ENCODE measurements at regions not wholly inside any gene's neighbourhood (a gene's known extent, or its start where the extent isn't known, plus 50 kb on each side); places are given as distances from the start of the nearest gene placed in this dataset.

- no peaks in the 10 kb centered on the region for H3K36me3 ChIP-seq (ENCODE audit: control insufficient read depth in 2 of 2, insufficient read depth in 2 of 2, low read length in 1 of 2)
- H3K27ac ChIP-seq (ENCODE audit: low read depth in 1 of 2, low read length in 1 of 2): no peak overlapping the region
- no peaks in the 10 kb centered on the region for H3K4me1 ChIP-seq (ENCODE audit: control insufficient read depth in 2 of 2, insufficient read depth in 2 of 2, low read length in 2 of 2)
- H3K4me3 ChIP-seq (ENCODE audit: low read length in 2 of 2): no peak overlapping the region
- DNase-seq (ENCODE audit: low read depth in 6 of 9, low spot score in 9 of 9): no peak
- H3K27me3 ChIP-seq (ENCODE audit: control insufficient read depth in 2 of 2, insufficient read depth in 1 of 2, low read length in 1 of 2): no peaks in the 10 kb centered on the region
- WGBS: 81% methylated on average over 2 of the region's 2 CpGs
- peaks cover 0 to 6% of the 10 kb centered on the region in 2 donors for H3K9me3 ChIP-seq (ENCODE audit: control insufficient read depth in 2 of 2, insufficient read depth in 1 of 2, low read length in 1 of 2)
Measured at GRCh38 chr6:141664744-141665143, 468.0 kb upstream of the GJE1 start.

DNA sequence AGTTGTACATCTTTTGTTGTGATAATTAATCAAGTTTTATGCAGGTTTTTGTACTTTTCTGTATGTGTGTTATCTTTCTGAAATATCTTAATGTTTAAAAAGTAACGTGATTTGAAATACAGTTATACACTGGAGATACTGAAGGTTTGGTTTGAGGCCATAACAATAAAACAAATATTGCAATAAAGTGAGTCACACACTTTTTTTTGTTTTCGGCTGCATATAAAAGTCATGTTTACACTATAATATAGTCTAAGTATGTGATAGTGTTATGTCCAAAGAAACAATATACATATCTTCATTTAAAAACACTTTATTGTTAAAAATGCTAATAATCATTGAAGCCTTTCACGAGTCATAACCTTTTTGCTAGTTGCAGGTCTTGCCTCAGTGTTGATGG is 473.1 kb upstream of the GJE1 start:
- no peaks in the 10 kb centered on the region for H3K9me3 ChIP-seq (ENCODE audit: control insufficient read depth in 2 of 2, insufficient read depth in 1 of 2, low read length in 1 of 2)
- no peak overlapping the region for H3K4me3 ChIP-seq (ENCODE audit: low read length in 2 of 2)
- no peak for DNase-seq (ENCODE audit: low read depth in 6 of 9, low spot score in 9 of 9)
- H3K4me1 ChIP-seq (ENCODE audit: control insufficient read depth in 2 of 2, insufficient read depth in 2 of 2, low read length in 2 of 2): no peaks in the 10 kb centered on the region
- no peaks in the 10 kb centered on the region for H3K27me3 ChIP-seq (ENCODE audit: control insufficient read depth in 2 of 2, insufficient read depth in 1 of 2, low read length in 1 of 2)
- no peak overlapping the region for H3K27ac ChIP-seq (ENCODE audit: low read depth in 1 of 2, low read length in 1 of 2)
- no peaks in the 10 kb centered on the region for H3K36me3 ChIP-seq (ENCODE audit: control insufficient read depth in 2 of 2, insufficient read depth in 2 of 2, low read length in 1 of 2)
- WGBS: 94% methylated on average over 3 of the region's 3 CpGs

GRCh38 chr6:141658696-141659095 is 474.0 kb upstream of the GJE1 start:
- Histone ChIP-seq H3K4me3 (ENCODE audit: low read length in 2 of 2) (no peak overlapping the region), H3K27ac (ENCODE audit: low read depth in 1 of 2, low read length in 1 of 2) (no peak overlapping the region), H3K4me1 (ENCODE audit: control insufficient read depth in 2 of 2, insufficient read depth in 2 of 2, low read length in 2 of 2) (no peaks in the 10 kb centered on the region), H3K9me3 (ENCODE audit: control insufficient read depth in 2 of 2, insufficient read depth in 1 of 2, low read length in 1 of 2) (no peaks in the 10 kb centered on the region), H3K27me3 (ENCODE audit: control insufficient read depth in 2 of 2, insufficient read depth in 1 of 2, low read length in 1 of 2) (no peaks in the 10 kb centered on the region), H3K36me3 (ENCODE audit: control insufficient read depth in 2 of 2, insufficient read depth in 2 of 2, low read length in 1 of 2) (no peaks in the 10 kb centered on the region)
- no peak for DNase-seq (ENCODE audit: low read depth in 6 of 9, low spot score in 9 of 9)
- 95% methylated on average over 2 of the region's 2 CpGs for WGBS

- H3K27ac ChIP-seq (ENCODE audit: low read depth in 1 of 2, low read length in 1 of 2): no peak overlapping the region
- H3K36me3 ChIP-seq (ENCODE audit: control insufficient read depth in 2 of 2, insufficient read depth in 2 of 2, low read length in 1 of 2): no peaks in the 10 kb centered on the region
- no peaks in the 10 kb centered on the region for H3K4me1 ChIP-seq (ENCODE audit: control insufficient read depth in 2 of 2, insufficient read depth in 2 of 2, low read length in 2 of 2)
- H3K27me3 ChIP-seq (ENCODE audit: control insufficient read depth in 2 of 2, insufficient read depth in 1 of 2, low read length in 1 of 2): no peaks in the 10 kb centered on the region
- DNase-seq (ENCODE audit: low read depth in 6 of 9, low spot score in 9 of 9): no peak
- no peaks in the 10 kb centered on the region for H3K9me3 ChIP-seq (ENCODE audit: control insufficient read depth in 2 of 2, insufficient read depth in 1 of 2, low read length in 1 of 2)
- H3K4me3 ChIP-seq (ENCODE audit: low read length in 2 of 2): no peak overlapping the region
- 93% methylated on average over 1 of the region's 1 CpG for WGBS
Measured at GRCh38 chr6:141657812-141658211, 474.9 kb upstream of the GJE1 start.

DNA sequence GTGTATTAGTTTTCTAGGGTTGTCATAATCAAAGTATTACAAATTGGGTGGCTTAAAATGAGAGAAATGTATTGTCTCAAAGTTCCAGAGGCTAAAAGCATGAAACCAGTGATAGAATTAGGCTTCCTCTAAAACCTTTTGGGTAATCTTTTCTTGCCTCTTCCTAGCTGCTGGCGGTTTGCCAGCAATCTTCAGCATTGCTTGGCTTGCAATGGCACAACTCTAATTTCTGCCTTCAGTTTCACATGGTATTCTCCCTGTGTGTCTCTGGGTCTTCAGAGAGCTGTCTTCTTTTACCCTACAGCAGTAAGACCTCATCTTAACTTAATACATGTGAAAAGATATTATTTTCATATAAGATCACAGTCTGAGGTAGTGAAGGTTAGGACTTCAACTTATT is 479.1 kb upstream of the GJE1 start:
- no peaks in the 10 kb centered on the region for H3K9me3 ChIP-seq (ENCODE audit: control insufficient read depth in 2 of 2, insufficient read depth in 1 of 2, low read length in 1 of 2)
- no peaks in the 10 kb centered on the region for H3K36me3 ChIP-seq (ENCODE audit: control insufficient read depth in 2 of 2, insufficient read depth in 2 of 2, low read length in 1 of 2)
- H3K27ac ChIP-seq (ENCODE audit: low read depth in 1 of 2, low read length in 1 of 2): no peak overlapping the region
- DNase-seq (ENCODE audit: low read depth in 6 of 9, low spot score in 9 of 9): peak in 1 of 9 donors; percentile 3
- H3K4me1 ChIP-seq (ENCODE audit: control insufficient read depth in 2 of 2, insufficient read depth in 2 of 2, low read length in 2 of 2): no peaks in the 10 kb centered on the region
- no peak overlapping the region for H3K4me3 ChIP-seq (ENCODE audit: low read length in 2 of 2)
- no peaks in the 10 kb centered on the region for H3K27me3 ChIP-seq (ENCODE audit: control insufficient read depth in 2 of 2, insufficient read depth in 1 of 2, low read length in 1 of 2)
- WGBS: 97% methylated on average over 1 of the region's 1 CpG

DNA sequence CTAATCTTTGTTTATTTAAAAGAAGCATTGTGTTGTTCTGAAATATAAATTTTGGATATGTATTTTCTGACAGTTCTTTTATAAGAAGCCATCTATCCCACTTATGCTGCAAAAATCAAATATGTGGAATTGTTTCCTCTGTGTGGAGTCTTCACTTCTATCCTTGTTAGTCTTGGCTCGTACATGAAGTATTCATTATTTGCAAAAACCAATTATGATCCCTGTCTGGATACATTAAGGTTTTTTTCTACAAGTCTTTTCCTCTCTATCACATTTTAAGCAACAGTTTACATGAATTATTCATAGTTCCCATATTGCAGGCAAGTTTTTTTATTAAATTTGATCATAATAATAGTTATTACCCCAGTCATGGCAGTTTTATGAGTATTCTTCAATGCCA is 490.8 kb upstream of the GJE1 start:
- H3K9me3 ChIP-seq (ENCODE audit: control insufficient read depth in 2 of 2, insufficient read depth in 1 of 2, low read length in 1 of 2): no peaks in the 10 kb centered on the region
- no peak for DNase-seq (ENCODE audit: low read depth in 6 of 9, low spot score in 9 of 9)
- no peak overlapping the region for H3K27ac ChIP-seq (ENCODE audit: low read depth in 1 of 2, low read length in 1 of 2)
- no peaks in the 10 kb centered on the region for H3K36me3 ChIP-seq (ENCODE audit: control insufficient read depth in 2 of 2, insufficient read depth in 2 of 2, low read length in 1 of 2)
- no peak overlapping the region for H3K4me3 ChIP-seq (ENCODE audit: low read length in 2 of 2)
- no peaks in the 10 kb centered on the region for H3K4me1 ChIP-seq (ENCODE audit: control insufficient read depth in 2 of 2, insufficient read depth in 2 of 2, low read length in 2 of 2)
- no peaks in the 10 kb centered on the region for H3K27me3 ChIP-seq (ENCODE audit: control insufficient read depth in 2 of 2, insufficient read depth in 1 of 2, low read length in 1 of 2)
- 85% methylated on average over 1 of the region's 1 CpG for WGBS

GRCh38 chr6:141641406-141641805 is 491.3 kb upstream of the GJE1 start:
- H3K4me1 ChIP-seq (ENCODE audit: control insufficient read depth in 2 of 2, insufficient read depth in 2 of 2, low read length in 2 of 2): no peaks in the 10 kb centered on the region
- DNase-seq (ENCODE audit: low read depth in 6 of 9, low spot score in 9 of 9): no peak
- no peaks in the 10 kb centered on the region for H3K9me3 ChIP-seq (ENCODE audit: control insufficient read depth in 2 of 2, insufficient read depth in 1 of 2, low read length in 1 of 2)
- H3K27ac ChIP-seq (ENCODE audit: low read depth in 1 of 2, low read length in 1 of 2): no peak overlapping the region
- H3K4me3 ChIP-seq (ENCODE audit: low read length in 2 of 2): no peak overlapping the region
- H3K36me3 ChIP-seq (ENCODE audit: control insufficient read depth in 2 of 2, insufficient read depth in 2 of 2, low read length in 1 of 2): no peaks in the 10 kb centered on the region
- H3K27me3 ChIP-seq (ENCODE audit: control insufficient read depth in 2 of 2, insufficient read depth in 1 of 2, low read length in 1 of 2): no peaks in the 10 kb centered on the region
- WGBS: 87% methylated on average over 1 of the region's 1 CpG

GRCh38 chr6:141635621-141636020 is 497.1 kb upstream of the GJE1 start:
- no peaks in the 10 kb centered on the region for H3K36me3 ChIP-seq (ENCODE audit: control insufficient read depth in 2 of 2, insufficient read depth in 2 of 2, low read length in 1 of 2)
- 96% methylated on average over 3 of the region's 3 CpGs for WGBS

GRCh38 chr6:141634269-141634668 is 498.5 kb upstream of the GJE1 start:
- no peak for DNase-seq (ENCODE audit: low read depth in 6 of 9, low spot score in 9 of 9)
- Histone ChIP-seq H3K27me3 (ENCODE audit: control insufficient read depth in 2 of 2, insufficient read depth in 1 of 2, low read length in 1 of 2) (no peaks in the 10 kb centered on the region), H3K4me3 (ENCODE audit: low read length in 2 of 2) (no peak overlapping the region), H3K27ac (ENCODE audit: low read depth in 1 of 2, low read length in 1 of 2) (no peak overlapping the region), H3K4me1 (ENCODE audit: control insufficient read depth in 2 of 2, insufficient read depth in 2 of 2, low read length in 2 of 2) (no peaks in the 10 kb centered on the region), H3K36me3 (ENCODE audit: control insufficient read depth in 2 of 2, insufficient read depth in 2 of 2, low read length in 1 of 2) (no peaks in the 10 kb centered on the region), H3K9me3 (ENCODE audit: control insufficient read depth in 2 of 2, insufficient read depth in 1 of 2, low read length in 1 of 2) (no peaks in the 10 kb centered on the region)
- whole genome bisulfite sequencing: 84% methylated on average over 2 of the region's 2 CpGs

More at GRCh38 chr6:141635621-141636020, 497.1 kb upstream of the GJE1 start:
- Histone ChIP-seq H3K4me3 (ENCODE audit: low read length in 2 of 2) (no peak overlapping the region), H3K9me3 (ENCODE audit: control insufficient read depth in 2 of 2, insufficient read depth in 1 of 2, low read length in 1 of 2) (no peaks in the 10 kb centered on the region), H3K27ac (ENCODE audit: low read depth in 1 of 2, low read length in 1 of 2) (no peak overlapping the region), H3K27me3 (ENCODE audit: control insufficient read depth in 2 of 2, insufficient read depth in 1 of 2, low read length in 1 of 2) (no peaks in the 10 kb centered on the region), H3K4me1 (ENCODE audit: control insufficient read depth in 2 of 2, insufficient read depth in 2 of 2, low read length in 2 of 2) (no peaks in the 10 kb centered on the region)
- DNase-seq (ENCODE audit: low read depth in 6 of 9, low spot score in 9 of 9): no peak

DNA sequence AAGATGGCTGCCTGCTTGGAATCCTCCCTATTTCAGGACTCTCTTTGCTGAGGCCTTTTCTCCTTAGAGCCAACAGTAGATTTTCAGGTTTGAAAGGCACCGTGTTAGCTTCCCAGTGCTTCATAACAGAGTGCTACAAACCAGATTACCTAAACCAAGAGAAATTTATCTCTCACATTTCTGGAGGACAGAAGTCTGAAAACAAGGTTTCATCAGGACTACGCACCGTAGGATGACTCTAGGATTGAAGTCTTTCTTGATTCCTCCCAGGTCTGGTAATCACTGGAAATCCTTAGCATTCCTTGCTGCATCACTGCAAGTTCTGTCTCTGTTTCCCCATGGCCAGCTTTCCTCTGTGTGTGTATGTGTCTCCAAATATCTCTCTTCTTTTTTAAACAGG is 508.4 kb upstream of the GJE1 start:
- H3K4me1 ChIP-seq (ENCODE audit: control insufficient read depth in 2 of 2, insufficient read depth in 2 of 2, low read length in 2 of 2): no peaks in the 10 kb centered on the region
- no peak for DNase-seq (ENCODE audit: low read depth in 6 of 9, low spot score in 9 of 9)
- H3K4me3 ChIP-seq (ENCODE audit: low read length in 2 of 2): no peak overlapping the region
- H3K27me3 ChIP-seq (ENCODE audit: control insufficient read depth in 2 of 2, insufficient read depth in 1 of 2, low read length in 1 of 2): no peaks in the 10 kb centered on the region
- 97% methylated on average over 3 of the region's 3 CpGs for WGBS
- H3K27ac ChIP-seq (ENCODE audit: low read depth in 1 of 2, low read length in 1 of 2): no peak overlapping the region
- H3K9me3 ChIP-seq (ENCODE audit: control insufficient read depth in 2 of 2, insufficient read depth in 1 of 2, low read length in 1 of 2): no peaks in the 10 kb centered on the region
- no peaks in the 10 kb centered on the region for H3K36me3 ChIP-seq (ENCODE audit: control insufficient read depth in 2 of 2, insufficient read depth in 2 of 2, low read length in 1 of 2)

Measured in thymus (tissue), 11 donors.